ENCODE measurements at regions not wholly inside any gene's neighbourhood (a gene's known extent, or its start where the extent isn't known, plus 50 kb on each side); places are given as distances from the start of the nearest gene placed in this dataset.

DNA sequence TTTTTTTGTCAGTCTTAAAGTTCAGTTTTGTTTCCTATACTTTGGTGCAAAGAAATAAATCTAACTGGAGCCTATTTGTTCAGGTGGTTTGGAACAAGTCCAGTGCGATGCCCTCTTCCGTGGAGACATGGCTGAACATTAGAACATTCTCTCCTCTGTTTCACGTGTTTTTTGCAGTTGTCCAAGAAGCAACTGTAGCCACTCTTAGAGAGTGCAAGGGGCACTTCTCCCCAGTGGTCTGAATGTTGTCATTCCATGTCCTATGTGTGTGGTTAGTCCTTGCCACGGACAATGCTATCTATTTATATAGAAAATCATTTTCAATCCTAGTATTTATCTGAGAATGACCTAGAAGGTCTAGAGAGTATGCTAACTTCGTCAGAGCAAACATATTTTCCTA is 1232.5 kb upstream of the SEL1L start:
- TF ChIP-seq, protein P1, sequence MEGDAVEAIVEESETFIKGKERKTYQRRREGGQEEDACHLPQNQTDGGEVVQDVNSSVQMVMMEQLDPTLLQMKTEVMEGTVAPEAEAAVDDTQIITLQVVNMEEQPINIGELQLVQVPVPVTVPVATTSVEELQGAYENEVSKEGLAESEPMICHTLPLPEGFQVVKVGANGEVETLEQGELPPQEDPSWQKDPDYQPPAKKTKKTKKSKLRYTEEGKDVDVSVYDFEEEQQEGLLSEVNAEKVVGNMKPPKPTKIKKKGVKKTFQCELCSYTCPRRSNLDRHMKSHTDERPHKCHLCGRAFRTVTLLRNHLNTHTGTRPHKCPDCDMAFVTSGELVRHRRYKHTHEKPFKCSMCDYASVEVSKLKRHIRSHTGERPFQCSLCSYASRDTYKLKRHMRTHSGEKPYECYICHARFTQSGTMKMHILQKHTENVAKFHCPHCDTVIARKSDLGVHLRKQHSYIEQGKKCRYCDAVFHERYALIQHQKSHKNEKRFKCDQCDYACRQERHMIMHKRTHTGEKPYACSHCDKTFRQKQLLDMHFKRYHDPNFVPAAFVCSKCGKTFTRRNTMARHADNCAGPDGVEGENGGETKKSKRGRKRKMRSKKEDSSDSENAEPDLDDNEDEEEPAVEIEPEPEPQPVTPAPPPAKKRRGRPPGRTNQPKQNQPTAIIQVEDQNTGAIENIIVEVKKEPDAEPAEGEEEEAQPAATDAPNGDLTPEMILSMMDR (IDR thresholded peaks at IDR 0.05), result no peak
- no peak for TF ChIP-seq POLR2A (IDR thresholded peaks at IDR 0.05)
